H9 (cell line): ENCODE measurements at regions not wholly inside any gene's neighbourhood (a gene's known extent, or its start where the extent isn't known, plus 50 kb on each side); places are given as distances from the start of the nearest gene placed in this dataset.

ENCODE experiments used
- DNase-seq: peaks from one replicate; pipeline ENCODE4 v3.0.0-alpha.2; 2017
- H2AFZ ChIP-seq: one replicate; pipeline ENCODE4 v1.6.1; 2013; ENCODE audit warnings: mild to moderate bottlenecking, low read length, control low read depth, moderate library complexity
- H2AK5ac ChIP-seq: 2 replicates; pipeline ENCODE4 v1.6.1; 2013; ENCODE audit warnings: low read length, control low read depth, mixed read lengths; ENCODE audit not compliant: insufficient read length
- H2BK120ac ChIP-seq: one replicate; pipeline ENCODE4 v1.6.1; 2013; ENCODE audit warnings: low read depth, mild to moderate bottlenecking, low read length, control low read depth, inconsistent platforms; ENCODE audit not compliant: poor library complexity, severe bottlenecking
- H2BK12ac ChIP-seq: 2 replicates; pipeline ENCODE4 v1.6.1; 2013; ENCODE audit warnings: low read length, control low read depth, mixed read lengths, low read depth; ENCODE audit not compliant: insufficient read length
- H2BK15ac ChIP-seq: 2 replicates; pipeline ENCODE4 v1.6.1; 2013; ENCODE audit warnings: low read depth, low read length, control low read depth
- H2BK20ac ChIP-seq: one replicate; pipeline ENCODE4 v1.6.1; 2013; ENCODE audit warnings: low read depth, mild to moderate bottlenecking, low read length, control low read depth, inconsistent platforms; ENCODE audit not compliant: poor library complexity, severe bottlenecking
- H2BK5ac ChIP-seq: 2 replicates; pipeline ENCODE4 v1.6.1; 2013; ENCODE audit warnings: low read length, control low read depth, mixed read lengths; ENCODE audit not compliant: insufficient read length
- H3K14ac ChIP-seq: 2 replicates; pipeline ENCODE4 v1.6.1; 2013; ENCODE audit warnings: low read length, control low read depth; ENCODE audit not compliant: insufficient read depth
- H3K18ac ChIP-seq: 2 replicates; pipeline ENCODE4 v1.6.1; 2013; ENCODE audit warnings: low read depth, mild to moderate bottlenecking, mixed read lengths, low read length, control low read depth; ENCODE audit not compliant: insufficient read length
- H3K23ac ChIP-seq: 2 replicates; pipeline ENCODE4 v1.6.1; 2013; ENCODE audit warnings: low read length, control low read depth, mixed read lengths, low read depth; ENCODE audit not compliant: insufficient read length
- H3K23me2 ChIP-seq: 2 replicates; pipeline ENCODE4 v1.6.1; 2013; ENCODE audit warnings: low read depth, mild to moderate bottlenecking, mixed read lengths, low read length, control low read depth; ENCODE audit not compliant: insufficient read length, poor library complexity, severe bottlenecking
- H3K27ac ChIP-seq: 2 replicates; pipeline ENCODE4 v1.5.1; 2013; ENCODE audit warnings: low read length, control low read depth, mixed read lengths, low read depth; ENCODE audit not compliant: insufficient read length
- H3K27me3 ChIP-seq: 2 replicates; pipeline ENCODE4 v1.6.1; 2013; ENCODE audit warnings: low read length, control low read depth, inconsistent platforms; ENCODE audit not compliant: insufficient read depth
- H3K4ac ChIP-seq: 2 replicates; pipeline ENCODE4 v1.6.1; 2013; ENCODE audit warnings: low read depth, mild to moderate bottlenecking, control low read depth, inconsistent platforms, low read length, moderate library complexity
- H3K4me1 ChIP-seq: 2 replicates; pipeline ENCODE4 v1.6.1; 2013; ENCODE audit warnings: low read length, control low read depth, inconsistent platforms; ENCODE audit not compliant: insufficient read depth
- H3K4me2 ChIP-seq: 2 replicates; pipeline ENCODE4 v1.6.1; 2013; ENCODE audit warnings: low read length, control low read depth, mixed read lengths; ENCODE audit not compliant: insufficient read length, insufficient read depth
- H3K56ac ChIP-seq: 2 replicates; pipeline ENCODE4 v1.6.1; 2013; ENCODE audit warnings: low read depth, mild to moderate bottlenecking, mixed read lengths, low read length, control low read depth; ENCODE audit not compliant: insufficient read length
- H3K79me1 ChIP-seq: 2 replicates; pipeline ENCODE4 v1.6.1; 2013; ENCODE audit warnings: low read depth, mild to moderate bottlenecking, moderate library complexity, low read length, control low read depth, inconsistent platforms; ENCODE audit not compliant: insufficient read depth, poor library complexity, severe bottlenecking
- H3K79me2 ChIP-seq: 2 replicates; pipeline ENCODE4 v1.6.1; 2013; ENCODE audit warnings: low read length, control low read depth, inconsistent platforms; ENCODE audit not compliant: insufficient read depth
- H3K9ac ChIP-seq: 2 replicates; pipeline ENCODE4 v1.6.1; 2013; ENCODE audit warnings: low read length, control low read depth, mixed read lengths; ENCODE audit not compliant: insufficient read length; ENCODE audit errors: extremely low read depth
- H3K9me3 ChIP-seq: one replicate; pipeline ENCODE4 v1.6.1; 2013; ENCODE audit warnings: low read depth, low read length, inconsistent platforms; ENCODE audit not compliant: control insufficient read depth
- H3T11ph ChIP-seq: one replicate; pipeline ENCODE4 v1.6.1; 2013; ENCODE audit warnings: mild to moderate bottlenecking, low read length, control low read depth, inconsistent platforms
- H4K20me1 ChIP-seq: one replicate; pipeline ENCODE4 v1.6.1; 2013; ENCODE audit not compliant: control insufficient read depth, insufficient read length, insufficient read depth
- H4K5ac ChIP-seq: 2 replicates; pipeline ENCODE4 v1.6.1; 2013; ENCODE audit warnings: low read depth, mild to moderate bottlenecking, mixed read lengths, low read length, control low read depth; ENCODE audit not compliant: insufficient read length
- H4K8ac ChIP-seq: replicated peaks from 2 replicates; pipeline ENCODE4 v1.6.1; 2013; ENCODE audit warnings: low read length, control low read depth, mixed read lengths, low read depth; ENCODE audit not compliant: insufficient read length
- H4K91ac ChIP-seq: 2 replicates; pipeline ENCODE4 v1.6.1; 2013; ENCODE audit warnings: low read depth, mild to moderate bottlenecking, moderate library complexity, mixed read lengths, low read length, control low read depth; ENCODE audit not compliant: insufficient read length
- H3K27ac Mint-ChIP-seq, 3 experiments: 2 replicates in 2 of 3; 3 replicates in 1 of 3; pipeline ENCODE4 v1.8.0; 2020 to 2021; ENCODE audit warnings: mixed read lengths in 3 of 3, mild to moderate bottlenecking in 1 of 3, moderate library complexity in 1 of 3
- H3K27me3 Mint-ChIP-seq: 2 replicates; pipeline ENCODE4 v1.8.0; 2021; ENCODE audit warnings: low read depth, mild to moderate bottlenecking, moderate library complexity, mixed read lengths
- H3K36me3 Mint-ChIP-seq, 3 experiments: 2 replicates in 2 of 3; 3 replicates in 1 of 3; pipeline ENCODE4 v1.8.0; 2020 to 2021; ENCODE audit warnings: low read depth in 3 of 3, mixed read lengths in 3 of 3; ENCODE audit not compliant: insufficient read depth in 1 of 3
- H3K4me1 Mint-ChIP-seq, 2 experiments: 2 replicates each; pipeline ENCODE4 v1.8.0; 2020; ENCODE audit warnings: mixed read lengths in 2 of 2
- H3K4me3 Mint-ChIP-seq, 2 experiments: 2 replicates in 1 of 2; 3 replicates in 1 of 2; pipeline ENCODE4 v1.8.0; 2020 to 2021; ENCODE audit warnings: mild to moderate bottlenecking in 2 of 2, mixed read lengths in 2 of 2, moderate library complexity in 1 of 2
- H3K9me3 Mint-ChIP-seq, 2 experiments: 2 replicates in 1 of 2; 3 replicates in 1 of 2; pipeline ENCODE4 v1.8.0; 2020; ENCODE audit warnings: mild to moderate bottlenecking in 2 of 2, mixed read lengths in 2 of 2, moderate library complexity in 1 of 2
- CTCF ChIP-seq: fragments of 200-600 bp; sonication (generic); conservative IDR thresholded peaks from 3 replicates; pipeline ENCODE4 v1.8.0; 2021; ENCODE audit warnings: antibody characterized with exemption, mild to moderate bottlenecking
- WGBS: extraction: QIAGEN DNeasy Blood & Tissue Kit; methylation state at CpG from one replicate; pipeline ENCODE4 v1.1.7; 2013; ENCODE audit warnings: missing lambda C conversion rate, low lambda C conversion rate, mixed read lengths; ENCODE audit not compliant: insufficient read length; ENCODE audit errors: extremely low coverage; 5-methylcytosine and 5-hydroxymethylcytosine counted together

DNA sequence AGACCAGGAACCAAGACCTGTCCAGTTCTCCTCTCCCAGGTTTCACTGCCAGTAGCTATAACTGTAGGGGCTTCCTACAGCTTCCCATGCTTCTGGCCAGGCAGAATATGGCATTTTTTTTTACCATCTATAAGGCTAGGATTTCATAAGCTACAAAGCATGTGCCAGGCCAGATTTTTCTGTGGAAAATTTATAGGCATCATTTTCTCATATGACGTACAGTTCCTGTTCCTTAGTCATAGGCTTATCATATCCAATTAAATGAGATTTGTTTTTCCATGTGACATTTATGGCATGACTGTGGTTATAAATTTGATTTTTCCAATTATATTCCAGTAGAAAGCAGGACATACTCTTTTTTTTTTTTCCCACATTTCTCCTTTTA, 208.6 kb upstream of the NPY start:
- Histone ChIP-seq H3K4ac (no peak overlapping the region), H3K79me1 (no peaks in the 10 kb centered on the region), H3K56ac (no peak overlapping the region), H3K23ac (no peak overlapping the region), H3K9ac (no peak overlapping the region), H4K8ac (no peak overlapping the region), H3K4me1 (no peaks in the 10 kb centered on the region), H2AK5ac (no peak overlapping the region), H4K91ac (no peak overlapping the region), H3K27ac (no peak overlapping the region), H2BK15ac (no peak overlapping the region), H2BK120ac (no peak overlapping the region), H3T11ph (no peak overlapping the region), H3K27me3 (no peaks in the 10 kb centered on the region), H3K14ac (no peak overlapping the region), H2AFZ (no peak overlapping the region), H2BK12ac (no peak overlapping the region), H3K23me2 (no peaks in the 10 kb centered on the region), H2BK20ac (no peak overlapping the region), H3K79me2 (no peaks in the 10 kb centered on the region), H4K20me1 (no peaks in the 10 kb centered on the region), H2BK5ac (no peak overlapping the region), H3K4me2 (no peak overlapping the region), H3K9me3 (no peaks in the 10 kb centered on the region), H4K5ac (no peak overlapping the region), H3K18ac (no peak overlapping the region)
- DNase-seq: no peak
- Mint-ChIP-seq H3K27me3 (no peaks in the 10 kb centered on the region), H3K9me3 (peaks cover 0 to 4% of the 10 kb centered on the region in 2 experiments; a peak in 1 of 5 replicates), H3K27ac (no peak overlapping the region), H3K4me3 (no peak overlapping the region), H3K36me3 (no peaks in the 10 kb centered on the region), H3K4me1 (peaks cover 0 to 2% of the 10 kb centered on the region in 2 experiments; a peak in 1 of 4 replicates)
- no peak for TF ChIP-seq CTCF
- no CpG with 5 or more reads among the region's 1 CpG for WGBS
